GM18505 (cell line): ENCODE measurements at regions not wholly inside any gene's neighbourhood (a gene's known extent, or its start where the extent isn't known, plus 50 kb on each side); places are given as distances from the start of the nearest gene placed in this dataset.
"Not testable (repeated sequence)": the region's sequence is repeated elsewhere in the genome, so short reads cannot be mapped to it uniquely, and the experiment has no call there.

Experiments
- ATAC-seq: cut with Tn5 transposase; IDR thresholded peaks from one replicate; pipeline ENCODE4 v1.9.1; 2021; ENCODE audit not compliant: unreplicated experiment
- POLR2A ChIP-seq: IDR thresholded peaks from 4 replicates; pipeline ENCODE4 v1.6.1; 2011; ENCODE audit warnings: borderline replicate concordance; ENCODE audit not compliant: insufficient read depth, insufficient read length; ENCODE audit errors: extremely low read depth

- ATAC-seq: no peak
Observed at GRCh38 chr15:77915261-77915960, 162.1 kb downstream of the TBC1D2B start.

GRCh38 chr15:77914531-77914930 lies 163.0 kb downstream of the TBC1D2B start:
- ATAC-seq: not testable (repeated sequence)

More at GRCh38 chr15:77915261-77915960, 162.1 kb downstream of the TBC1D2B start:
- TF ChIP-seq POLR2A: no peak

GRCh38 chr15:77910030-77910911 lies 167.2 kb downstream of the TBC1D2B start:
- not testable (repeated sequence) for ATAC-seq

GRCh38 chr15:77909182-77909940 lies 168.2 kb downstream of the TBC1D2B start:
- no peak for ATAC-seq
- no peak for TF ChIP-seq POLR2A

- ATAC-seq: not testable (repeated sequence)
Observed at GRCh38 chr15:77908752-77909111, 168.8 kb downstream of the TBC1D2B start.

GRCh38 chr15:77907824-77908751 lies 169.4 kb downstream of the TBC1D2B start:
- no peak for TF ChIP-seq POLR2A
- no peak for ATAC-seq

GRCh38 chr15:77906062-77906990 lies 171.2 kb downstream of the TBC1D2B start:
- not testable (repeated sequence) for ATAC-seq

GRCh38 chr15:77905301-77905920 lies 172.1 kb downstream of the TBC1D2B start:
- ATAC-seq: no peak
- no peak for TF ChIP-seq POLR2A

- no peak for TF ChIP-seq POLR2A
- ATAC-seq: no peak
Observed at GRCh38 chr15:77904901-77905300, 172.6 kb downstream of the TBC1D2B start.

- TF ChIP-seq POLR2A: no peak
- no peak for ATAC-seq
Observed at GRCh38 chr15:77904436-77904821, 173.1 kb downstream of the TBC1D2B start.

- ATAC-seq: not testable (repeated sequence)
Observed at GRCh38 chr15:77903761-77904435, 173.6 kb downstream of the TBC1D2B start.

- ATAC-seq: not testable (repeated sequence)
Observed at GRCh38 chr15:77902921-77903760, 174.4 kb downstream of the TBC1D2B start.
